NB4 (cell line): ENCODE measurements at regions not wholly inside any gene's neighbourhood (a gene's known extent, or its start where the extent isn't known, plus 50 kb on each side); places are given as distances from the start of the nearest gene placed in this dataset.
"Not testable (repeated sequence)": the region's sequence is repeated elsewhere in the genome, so short reads cannot be mapped to it uniquely, and the experiment has no call there.

Experiments used
- DNase-seq: peaks from one replicate; pipeline ENCODE4 v3.0.0; 2010; ENCODE audit warnings: low read depth
- H3K4me3 ChIP-seq: one replicate; pipeline ENCODE4 v1.5.1; 2011; ENCODE audit warnings: mild to moderate bottlenecking, low read depth, low read length, moderate library complexity
- CTCF ChIP-seq: IDR thresholded peaks from one replicate; pipeline ENCODE4 v1.5.1; 2012; ENCODE audit warnings: low read depth, low read length
- MAX ChIP-seq: IDR thresholded peaks from 2 replicates; pipeline ENCODE4 v1.6.1; 2011; ENCODE audit warnings: low read depth, low read length
- MYC ChIP-seq: IDR thresholded peaks from 2 replicates; pipeline ENCODE4 v1.6.1; 2011; ENCODE audit warnings: low read depth, low read length
- POLR2A ChIP-seq: IDR thresholded peaks from 2 replicates; pipeline ENCODE4 v1.6.1; 2011; ENCODE audit warnings: mild to moderate bottlenecking; ENCODE audit not compliant: insufficient read length; ENCODE audit errors: extremely low read depth

GRCh38 chr3:153785901-153786300 is 335.3 kb upstream of the ARHGEF26 start:
- no peak overlapping the region for H3K4me3 ChIP-seq
- no peak for DNase-seq
- TF ChIP-seq CTCF (no peak), POLR2A (no peak), MYC (no peak), MAX (no peak)

GRCh38 chr3:153789380-153789779 is 331.8 kb upstream of the ARHGEF26 start:
- TF ChIP-seq MYC (no peak), MAX (no peak), POLR2A (no peak), CTCF (no peak)
- no peak for DNase-seq
- no peak overlapping the region for H3K4me3 ChIP-seq

GRCh38 chr3:153797056-153797455 is 324.1 kb upstream of the ARHGEF26 start:
- H3K4me3 ChIP-seq, DNase-seq: not testable (repeated sequence)

- TF ChIP-seq POLR2A (no peak), MAX (no peak), MYC (no peak), CTCF (no peak)
- no peak overlapping the region for H3K4me3 ChIP-seq
- DNase-seq: no peak
Observed at GRCh38 chr3:153809097-153809496, 312.1 kb upstream of the ARHGEF26 start.

GRCh38 chr3:153818338-153818737 is 302.9 kb upstream of the ARHGEF26 start:
- DNase-seq: no peak
- H3K4me3 ChIP-seq: no peak overlapping the region
- TF ChIP-seq MAX (no peak), MYC (no peak), CTCF (no peak), POLR2A (no peak)

GRCh38 chr3:153820035-153820434 is 301.2 kb upstream of the ARHGEF26 start:
- no peak for DNase-seq
- TF ChIP-seq MAX (no peak), POLR2A (no peak)
- no peak overlapping the region for H3K4me3 ChIP-seq

- not testable (repeated sequence) for DNase-seq, H3K4me3 ChIP-seq
Observed at GRCh38 chr3:153828346-153828745, 292.8 kb upstream of the ARHGEF26 start.
